Esophagus muscularis mucosa (tissue), 4 donors: ENCODE measurements at regions not wholly inside any gene's neighbourhood (a gene's known extent, or its start where the extent isn't known, plus 50 kb on each side); places are given as distances from the start of the nearest gene placed in this dataset.

Experiments
- DNase-seq: peaks from one replicate; pipeline ENCODE4 v3.0.0-alpha.2; 2017; ENCODE audit errors: extremely low spot score
- H3K27ac ChIP-seq, 4 donors: fragments of 200-600 bp; sonication (generic); replicated peaks in 1 of 4; 1 replicate in 3 of 4; 2 replicates in 1 of 4; pipeline ENCODE4 v1.5.1; 2016 to 2019; ENCODE audit warnings: mild to moderate bottlenecking in 1 of 4
- H3K27me3 ChIP-seq, 4 donors: fragments of 200-600 bp; sonication (generic); one replicate each; pipeline versions ENCODE4 v1.5.1 to v1.6.0; 2016 to 2019
- H3K36me3 ChIP-seq, 4 donors: fragments of 200-600 bp; sonication (generic); one replicate each; pipeline ENCODE4 v1.5.1; 2016 to 2019
- H3K4me1 ChIP-seq, 4 donors: fragments of 200-600 bp; sonication (generic); one replicate each; pipeline ENCODE4 v1.5.1; 2016 to 2019
- H3K4me3 ChIP-seq, 4 donors: fragments of 200-600 bp; sonication (generic); 1 replicate in 2 of 4; 2 replicates in 2 of 4; pipeline ENCODE4 v1.5.1; 2016 to 2019; ENCODE audit warnings: mild to moderate bottlenecking in 4 of 4, moderate library complexity in 1 of 4
- H3K9me3 ChIP-seq, 4 donors: fragments of 200-600 bp; sonication (generic); 1 replicate in 3 of 4; 2 replicates in 1 of 4; pipeline ENCODE4 v1.5.1; 2016 to 2019
- EP300 ChIP-seq: sonication (generic); formaldehyde crosslinking; IDR thresholded peaks from one replicate; pipeline ENCODE4 v1.6.1; 2017; ENCODE audit warnings: antibody characterized with exemption
- POLR2A ChIP-seq: fragments of 450-650 bp; IDR thresholded peaks from one replicate; pipeline ENCODE4 v1.6.1; 2017; ENCODE audit warnings: antibody characterized with exemption, moderate library complexity, mild to moderate bottlenecking, low read depth
- POLR2AphosphoS5 ChIP-seq, 2 donors: sonication (generic); formaldehyde crosslinking; IDR thresholded peaks; one replicate each; pipeline ENCODE4 v1.6.1; 2017; ENCODE audit warnings: antibody characterized with exemption in 2 of 2
- whole genome bisulfite sequencing: methylation state at CpG from one replicate; pipeline ENCODE4 v1.1.5; 2018; 5-methylcytosine and 5-hydroxymethylcytosine counted together
- intact Hi-C: fragments of 100-400 bp; cut with DNase I; formaldehyde crosslinking; loops from one replicate; pipeline ENCODE4 v1.15.1; 2023
- TF ChIP-seq, protein P1 (sequence below), 3 experiments: fragments of 200-600 bp in 2 of 3; fragments of 450-650 bp in 1 of 3; sonication (generic) in 2 of 3; IDR thresholded peaks; one replicate each; pipeline ENCODE4 v1.5.1; 2017 to 2019; ENCODE audit warnings: antibody characterized with exemption in 3 of 3, mild to moderate bottlenecking in 2 of 3, moderate library complexity in 1 of 3

DNA sequence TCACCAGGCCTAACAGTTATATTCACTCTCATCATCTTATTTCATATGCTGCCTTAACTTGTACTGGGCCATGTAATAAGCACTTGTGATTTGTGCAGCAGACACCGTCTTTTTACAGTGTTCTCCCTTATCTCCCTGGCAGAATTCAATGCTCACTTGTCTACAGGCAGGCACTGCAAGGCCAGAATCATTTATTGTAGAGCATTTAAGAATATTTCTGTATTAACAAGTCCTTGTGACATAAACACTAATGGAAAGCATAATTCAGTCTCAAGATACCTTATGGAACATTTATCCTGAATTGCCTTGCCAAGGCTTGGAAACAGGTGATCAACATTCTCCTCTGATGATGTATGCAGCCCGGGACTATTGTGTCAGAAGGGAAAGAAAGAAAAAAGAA lies 808.9 kb downstream of the STPG2 start:
- intact Hi-C loops, result no loop called here
- H3K4me3 ChIP-seq, result no peak overlapping the region
- DNase-seq, result no peak
- no peaks in the 10 kb centered on the region for H3K27me3 ChIP-seq
- no peaks in the 10 kb centered on the region for H3K36me3 ChIP-seq
- WGBS, result 61% methylated on average over 2 of the region's 2 CpGs
- H3K4me1 ChIP-seq, result no peaks in the 10 kb centered on the region
- no peak overlapping the region for H3K27ac ChIP-seq
- TF ChIP-seq EP300 (no peak), POLR2AphosphoS5 (IDR thresholded peaks at IDR 0.05) (no peak), POLR2A (no peak)
- TF ChIP-seq, protein P1, sequence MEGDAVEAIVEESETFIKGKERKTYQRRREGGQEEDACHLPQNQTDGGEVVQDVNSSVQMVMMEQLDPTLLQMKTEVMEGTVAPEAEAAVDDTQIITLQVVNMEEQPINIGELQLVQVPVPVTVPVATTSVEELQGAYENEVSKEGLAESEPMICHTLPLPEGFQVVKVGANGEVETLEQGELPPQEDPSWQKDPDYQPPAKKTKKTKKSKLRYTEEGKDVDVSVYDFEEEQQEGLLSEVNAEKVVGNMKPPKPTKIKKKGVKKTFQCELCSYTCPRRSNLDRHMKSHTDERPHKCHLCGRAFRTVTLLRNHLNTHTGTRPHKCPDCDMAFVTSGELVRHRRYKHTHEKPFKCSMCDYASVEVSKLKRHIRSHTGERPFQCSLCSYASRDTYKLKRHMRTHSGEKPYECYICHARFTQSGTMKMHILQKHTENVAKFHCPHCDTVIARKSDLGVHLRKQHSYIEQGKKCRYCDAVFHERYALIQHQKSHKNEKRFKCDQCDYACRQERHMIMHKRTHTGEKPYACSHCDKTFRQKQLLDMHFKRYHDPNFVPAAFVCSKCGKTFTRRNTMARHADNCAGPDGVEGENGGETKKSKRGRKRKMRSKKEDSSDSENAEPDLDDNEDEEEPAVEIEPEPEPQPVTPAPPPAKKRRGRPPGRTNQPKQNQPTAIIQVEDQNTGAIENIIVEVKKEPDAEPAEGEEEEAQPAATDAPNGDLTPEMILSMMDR (IDR thresholded peaks at IDR 0.05), result no peak
- peaks cover 0 to 8% (median 3%) of the 10 kb centered on the region in 4 donors for H3K9me3 ChIP-seq

DNA sequence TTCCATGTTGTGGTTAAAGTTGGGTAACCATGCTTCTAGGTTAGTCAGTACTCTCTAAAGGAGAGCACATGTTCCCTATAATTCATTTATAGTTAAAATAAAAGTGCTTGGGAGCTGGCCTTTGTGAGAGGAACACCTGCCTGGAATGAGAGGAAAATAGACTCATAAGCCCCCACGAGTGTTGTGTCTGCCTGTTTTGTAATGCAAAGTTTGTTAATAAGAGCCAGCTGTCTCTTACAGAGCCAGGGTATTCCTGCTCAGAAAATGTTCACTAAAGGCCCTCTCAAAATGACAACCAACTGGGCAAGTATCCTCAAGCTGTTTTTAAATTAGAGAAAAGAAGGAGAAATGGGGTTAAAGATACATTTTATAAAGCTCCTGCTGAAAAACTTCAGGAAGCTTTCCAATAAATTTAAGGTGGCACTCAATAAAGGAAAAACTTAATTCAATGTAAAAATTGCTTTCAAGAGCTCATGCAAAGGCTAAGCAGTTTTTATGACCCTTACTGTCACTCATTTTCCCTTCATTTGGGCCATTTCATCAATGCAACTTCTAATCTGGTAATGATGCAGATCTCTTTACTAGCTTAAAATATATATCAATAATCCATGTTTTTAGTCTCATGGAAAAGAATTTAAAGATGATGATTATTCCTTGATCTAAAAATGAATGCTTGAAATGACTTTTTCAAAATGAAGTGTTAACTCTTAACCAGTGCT lies 793.6 kb downstream of the STPG2 start:
- TF ChIP-seq, protein P1 (IDR thresholded peaks at IDR 0.05), result no peak
- TF ChIP-seq EP300, result no peak
- no peak for TF ChIP-seq POLR2AphosphoS5 (IDR thresholded peaks at IDR 0.05)
- TF ChIP-seq POLR2A, result no peak
- H3K9me3 ChIP-seq, result no peaks in the 10 kb centered on the region
- H3K4me3 ChIP-seq, result no peak overlapping the region
- intact Hi-C loops, result no loop called here
- no peaks in the 10 kb centered on the region for H3K27me3 ChIP-seq
- no peak overlapping the region for H3K27ac ChIP-seq
- H3K36me3 ChIP-seq, result no peaks in the 10 kb centered on the region
- DNase-seq, result no peak
- WGBS, result 32% methylated on average over 1 of the region's 1 CpG
- H3K4me1 ChIP-seq, result no peaks in the 10 kb centered on the region

DNA sequence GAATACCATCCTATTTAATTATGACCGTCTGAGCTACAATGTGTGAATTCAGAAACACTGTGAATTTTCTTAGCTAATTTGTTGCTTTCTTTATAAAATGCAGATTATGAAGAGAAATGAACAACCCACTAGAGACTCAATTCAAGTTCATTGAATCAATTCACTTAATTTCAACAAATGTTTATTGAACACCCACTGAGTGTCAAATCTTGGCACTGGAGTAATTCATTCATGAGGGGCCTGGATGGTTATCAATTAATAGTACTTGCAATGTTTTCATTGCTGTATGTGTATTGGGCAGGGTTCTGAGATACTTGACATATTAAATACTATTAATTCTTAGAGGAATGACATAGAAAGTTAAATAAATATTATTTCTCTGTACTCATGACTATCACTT lies 789.4 kb downstream of the STPG2 start:
- H3K27ac ChIP-seq, result no peak overlapping the region
- TF ChIP-seq, protein P1 (IDR thresholded peaks at IDR 0.05), result no peak
- TF ChIP-seq POLR2A, result no peak
- TF ChIP-seq EP300, result no peak
- TF ChIP-seq POLR2AphosphoS5 (IDR thresholded peaks at IDR 0.05), result no peak
- no peak overlapping the region for H3K4me3 ChIP-seq
- H3K4me1 ChIP-seq, result no peaks in the 10 kb centered on the region
- H3K36me3 ChIP-seq, result no peaks in the 10 kb centered on the region
- 82% methylated on average over 1 of the region's 1 CpG for WGBS
- intact Hi-C loops, result no loop called here
- no peaks in the 10 kb centered on the region for H3K27me3 ChIP-seq
- DNase-seq, result no peak
- peaks cover 0 to 5% (median 0%) of the 10 kb centered on the region in 4 donors for H3K9me3 ChIP-seq

DNA sequence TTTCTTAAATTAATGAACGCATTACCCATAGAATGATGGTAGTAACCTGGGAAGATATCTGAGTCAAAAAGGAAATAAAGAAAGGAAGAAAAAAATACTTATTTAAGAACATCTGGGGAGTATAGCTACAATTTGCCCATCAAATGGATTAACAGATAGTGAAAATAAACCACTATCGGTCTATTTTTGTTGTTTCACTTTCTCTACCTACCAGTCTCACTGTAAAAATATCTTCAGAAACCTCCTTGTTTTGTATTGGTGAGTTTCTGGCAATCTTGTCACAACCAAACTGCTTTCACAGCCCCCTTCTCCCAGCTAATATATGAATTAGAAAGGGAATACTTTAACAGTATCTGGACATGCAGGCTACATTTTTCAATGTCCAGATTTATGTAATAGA lies 783.5 kb downstream of the STPG2 start:
- TF ChIP-seq POLR2A (no peak), EP300 (no peak), POLR2AphosphoS5 (IDR thresholded peaks at IDR 0.05) (no peak)
- TF ChIP-seq, protein P1 (IDR thresholded peaks at IDR 0.05), result no peak
- Histone ChIP-seq H3K36me3 (no peaks in the 10 kb centered on the region), H3K4me1 (no peaks in the 10 kb centered on the region), H3K9me3 (peaks cover 0 to 8% (median 2%) of the 10 kb centered on the region in 4 donors), H3K27me3 (no peaks in the 10 kb centered on the region), H3K27ac (no peak overlapping the region), H3K4me3 (no peak overlapping the region)
- intact Hi-C loops, result no loop called here
- 90% methylated on average over 2 of the region's 2 CpGs for WGBS
- DNase-seq, result no peak

DNA sequence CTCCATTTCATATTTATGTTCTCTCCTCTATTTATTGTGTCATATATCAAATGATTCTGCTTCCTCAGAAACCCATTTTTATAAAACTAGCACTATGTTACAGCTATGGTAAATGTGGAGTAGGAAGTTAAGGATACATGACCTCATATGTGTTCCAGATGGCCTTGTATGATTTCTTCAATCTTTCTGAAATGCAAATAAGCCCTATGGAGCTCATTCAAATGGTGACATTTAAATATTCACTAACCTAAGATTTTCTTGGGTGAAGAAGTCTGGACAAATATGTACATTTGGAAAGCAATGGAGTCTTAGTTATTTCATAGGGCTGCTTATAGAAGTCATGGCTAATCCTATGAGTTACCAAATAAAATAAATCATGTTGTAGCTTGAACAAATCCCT lies 782.5 kb downstream of the STPG2 start:
- intact Hi-C loops, result no loop called here

More for the DNA sequence above, 782.5 kb downstream of the STPG2 start:
- H3K4me1 ChIP-seq, result no peaks in the 10 kb centered on the region
- H3K9me3 ChIP-seq, result peaks cover 0 to 8% (median 2%) of the 10 kb centered on the region in 4 donors
- no peaks in the 10 kb centered on the region for H3K36me3 ChIP-seq
- H3K4me3 ChIP-seq, result no peak overlapping the region
- no peaks in the 10 kb centered on the region for H3K27me3 ChIP-seq
- H3K27ac ChIP-seq, result no peak overlapping the region
- no peak for DNase-seq
- TF ChIP-seq POLR2AphosphoS5 (IDR thresholded peaks at IDR 0.05), result no peak
- TF ChIP-seq EP300, result no peak
- no peak for TF ChIP-seq POLR2A
- TF ChIP-seq, protein P1 (IDR thresholded peaks at IDR 0.05), result no peak
